HFFc6 (cell line): ENCODE measurements at regions not wholly inside any gene's neighbourhood (a gene's known extent, or its start where the extent isn't known, plus 50 kb on each side); places are given as distances from the start of the nearest gene placed in this dataset.
"Not testable (repeated sequence)": the region's sequence is repeated elsewhere in the genome, so short reads cannot be mapped to it uniquely, and the experiment has no call there.

ENCODE experiments used
- DNase-seq: peaks from one replicate; pipeline ENCODE4 v3.0.0-alpha.2; 2018
- H3K27ac Mint-ChIP-seq: 2 replicates; pipeline ENCODE4 v1.8.0; 2020; ENCODE audit warnings: mild to moderate bottlenecking, mixed read lengths
- H3K27me3 Mint-ChIP-seq: 2 replicates; pipeline ENCODE4 v1.8.0; 2021; ENCODE audit warnings: mild to moderate bottlenecking, moderate library complexity, mixed read lengths; ENCODE audit not compliant: insufficient read depth
- H3K36me3 Mint-ChIP-seq: 2 replicates; pipeline ENCODE4 v1.8.0; 2021; ENCODE audit warnings: low read depth, mixed read lengths
- H3K4me1 Mint-ChIP-seq: 2 replicates; pipeline ENCODE4 v1.8.0; 2020; ENCODE audit warnings: low read depth, mixed read lengths
- H3K4me3 Mint-ChIP-seq: 2 replicates; pipeline ENCODE4 v1.8.0; 2020; ENCODE audit warnings: mild to moderate bottlenecking, moderate library complexity, mixed read lengths
- H3K9me3 Mint-ChIP-seq: 2 replicates; pipeline ENCODE4 v1.8.0; 2020; ENCODE audit warnings: mild to moderate bottlenecking, mixed read lengths
- CTCF ChIP-seq: fragments of 200-600 bp; sonication (generic); IDR thresholded peaks from 2 replicates; pipeline ENCODE4 v1.5.0; 2021; ENCODE audit warnings: antibody characterized with exemption, mild to moderate bottlenecking

GRCh38 chr4:133559987-133560386, 410.9 kb downstream of the PCDH10 start:
- peaks cover 9% of the 10 kb centered on the region; the same call in 1 of the 2 replicates for H3K4me1 Mint-ChIP-seq
- H3K27me3 Mint-ChIP-seq: peaks cover 1% of the 10 kb centered on the region
- no peaks in the 10 kb centered on the region for H3K36me3 Mint-ChIP-seq
- H3K4me3 Mint-ChIP-seq: no peak overlapping the region
- DNase-seq: no peak
- no peak for TF ChIP-seq CTCF
- no peak overlapping the region for H3K27ac Mint-ChIP-seq
- no peaks in the 10 kb centered on the region for H3K9me3 Mint-ChIP-seq

- Mint-ChIP-seq H3K36me3 (no peaks in the 10 kb centered on the region), H3K27me3 (peaks cover 1% of the 10 kb centered on the region), H3K4me3 (no peak overlapping the region), H3K4me1 (peaks cover 7% of the 10 kb centered on the region; the same call in 1 of the 2 replicates), H3K27ac (no peak overlapping the region), H3K9me3 (no peaks in the 10 kb centered on the region)
- peak; percentile 10 for DNase-seq
- TF ChIP-seq CTCF: no peak
These were observed 406.6 kb downstream of the PCDH10 start for GRCh38 chr4:133555671-133556070.

- Mint-ChIP-seq H3K4me1 (no peaks in the 10 kb centered on the region; the same call in 1 of the 2 replicates), H3K27me3 (no peaks in the 10 kb centered on the region), H3K4me3 (no peak overlapping the region), H3K9me3 (no peaks in the 10 kb centered on the region), H3K36me3 (no peaks in the 10 kb centered on the region), H3K27ac (no peak overlapping the region)
- TF ChIP-seq CTCF: no peak
- DNase-seq: no peak
These were observed 401.3 kb downstream of the PCDH10 start for GRCh38 chr4:133550436-133550835.

- Mint-ChIP-seq H3K4me3 (no peak overlapping the region), H3K27me3 (no peaks in the 10 kb centered on the region), H3K9me3 (peaks cover 7% of the 10 kb centered on the region; the same call in 1 of the 2 replicates), H3K36me3 (no peaks in the 10 kb centered on the region), H3K27ac (no peak overlapping the region), H3K4me1 (no peaks in the 10 kb centered on the region)
- DNase-seq: no peak
- no peak for TF ChIP-seq CTCF
These were observed 395.0 kb downstream of the PCDH10 start for GRCh38 chr4:133544097-133544496.

- no peak overlapping the region for H3K27ac Mint-ChIP-seq
- no peak for TF ChIP-seq CTCF
- DNase-seq: no peak
- H3K27me3 Mint-ChIP-seq: peaks cover under 1% of the 10 kb centered on the region; the same call in 1 of the 2 replicates
- peaks cover 5% of the 10 kb centered on the region; the same call in 1 of the 2 replicates for H3K4me1 Mint-ChIP-seq
- peaks cover 10% of the 10 kb centered on the region; the same call in 1 of the 2 replicates for H3K9me3 Mint-ChIP-seq
- H3K36me3 Mint-ChIP-seq: peaks cover 6% of the 10 kb centered on the region; the same call in 1 of the 2 replicates
- no peak overlapping the region for H3K4me3 Mint-ChIP-seq
These were observed 388.7 kb downstream of the PCDH10 start for GRCh38 chr4:133537780-133538281.

- not testable (repeated sequence) for H3K9me3 Mint-ChIP-seq, H3K27me3 Mint-ChIP-seq, H3K36me3 Mint-ChIP-seq, DNase-seq, H3K27ac Mint-ChIP-seq, H3K4me1 Mint-ChIP-seq
- H3K4me3 Mint-ChIP-seq: peak overlapping the region; percentile 19; the same call in 1 of the 2 replicates
These were observed 385.1 kb downstream of the PCDH10 start for GRCh38 chr4:133534224-133534623.
